OCI-LY3 (cell line): ENCODE measurements at regions not wholly inside any gene's neighbourhood (a gene's known extent, or its start where the extent isn't known, plus 50 kb on each side); places are given as distances from the start of the nearest gene placed in this dataset.

Experiments
- EZH2phosphoT487 ChIP-seq: fragments of 200-600 bp; shearing (Covaris generic); IDR thresholded peaks from 2 replicates; pipeline ENCODE4 v1.6.1; 2018; ENCODE audit warnings: antibody characterized with exemption, mixed run types, low read depth
- TF ChIP-seq, protein P1 (sequence below): fragments of 200-600, 300-600 bp; sonication (generic); IDR thresholded peaks from 2 replicates; pipeline ENCODE4 v1.5.1; 2014; ENCODE audit warnings: antibody characterized with exemption, low read length, low read depth

GRCh38 chr5:158292981-158293380 is 434.0 kb upstream of the CLINT1 start:
- TF ChIP-seq, protein P1, sequence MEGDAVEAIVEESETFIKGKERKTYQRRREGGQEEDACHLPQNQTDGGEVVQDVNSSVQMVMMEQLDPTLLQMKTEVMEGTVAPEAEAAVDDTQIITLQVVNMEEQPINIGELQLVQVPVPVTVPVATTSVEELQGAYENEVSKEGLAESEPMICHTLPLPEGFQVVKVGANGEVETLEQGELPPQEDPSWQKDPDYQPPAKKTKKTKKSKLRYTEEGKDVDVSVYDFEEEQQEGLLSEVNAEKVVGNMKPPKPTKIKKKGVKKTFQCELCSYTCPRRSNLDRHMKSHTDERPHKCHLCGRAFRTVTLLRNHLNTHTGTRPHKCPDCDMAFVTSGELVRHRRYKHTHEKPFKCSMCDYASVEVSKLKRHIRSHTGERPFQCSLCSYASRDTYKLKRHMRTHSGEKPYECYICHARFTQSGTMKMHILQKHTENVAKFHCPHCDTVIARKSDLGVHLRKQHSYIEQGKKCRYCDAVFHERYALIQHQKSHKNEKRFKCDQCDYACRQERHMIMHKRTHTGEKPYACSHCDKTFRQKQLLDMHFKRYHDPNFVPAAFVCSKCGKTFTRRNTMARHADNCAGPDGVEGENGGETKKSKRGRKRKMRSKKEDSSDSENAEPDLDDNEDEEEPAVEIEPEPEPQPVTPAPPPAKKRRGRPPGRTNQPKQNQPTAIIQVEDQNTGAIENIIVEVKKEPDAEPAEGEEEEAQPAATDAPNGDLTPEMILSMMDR, result no peak
- TF ChIP-seq EZH2phosphoT487, result no peak
